K562 (cell line): ENCODE measurements at regions not wholly inside any gene's neighbourhood (a gene's known extent, or its start where the extent isn't known, plus 50 kb on each side); places are given as distances from the start of the nearest gene placed in this dataset.

Experiments
- ATAC-seq: fragments of 200-7000 bp; cut with Tn5 transposase; 3 replicates; pipeline ENCODE4 v1.9.1; 2020; ENCODE audit warnings: moderate library complexity
- BruUV-seq: library from RNA; stranded (reverse); fragments of 400-500 nt; replicated peaks from 2 replicates; lab custom pipeline; 2021; lab: Mats Ljungman, UMichigan
- CTCF ChIA-PET: fragments of 300-600 bp; formaldehyde crosslinking; extraction: SDS; loops from one replicate; lab custom pipeline; 2021; ENCODE audit warnings: low intra/inter-chr PET ratio; lab: Yijun Ruan, JAX
- POLR2A ChIA-PET: fragments of 300-600, 350-650 bp; sonication (Branson Sonifier 250); formaldehyde crosslinking; extraction: SDS; loops from one replicate; lab custom pipeline; 2021; ENCODE audit warnings: antibody characterized with exemption, inconsistent platforms; lab: Yijun Ruan, JAX
- DNase-seq, 4 experiments: peaks; one replicate each; pipeline versions ENCODE4 v3.0.0 to v3.0.0-alpha.2; 2011 to 2018; ENCODE audit warnings: low spot score in 3 of 4, mixed read lengths in 3 of 4; ENCODE audit errors: extremely low read depth in 1 of 4
- FAIRE-seq: peaks from 2 replicates; lab custom pipeline; 2011; peaks lifted over from hg19 to GRCh38; lab: Jason Lieb, UNC
- H2AFZ ChIP-seq: 2 replicates; pipeline ENCODE4 v1.6.0; 2011; ENCODE audit warnings: low read depth, low read length, control low read depth, inconsistent platforms
- H3K27ac ChIP-seq: fragments of 200-600 bp; 3 replicates; pipeline ENCODE4 v1.8.0; 2011; ENCODE audit warnings: low read depth, mild to moderate bottlenecking, control low read depth, inconsistent platforms, low read length, moderate library complexity, mixed read lengths; ENCODE audit errors: extremely low read depth
- H3K27me3 ChIP-seq, 2 experiments: fragments of 300-600 bp in 1 of 2; 2 replicates in 1 of 2; 3 replicates in 1 of 2; pipeline versions ENCODE4 v1.6.0 to v1.8.0; 2011; ENCODE audit warnings: inconsistent platforms in 2 of 2, low read length in 2 of 2, mild to moderate bottlenecking in 1 of 2, mixed read lengths in 1 of 2, moderate library complexity in 1 of 2; ENCODE audit not compliant: control insufficient read depth in 2 of 2, insufficient read depth in 2 of 2
- H3K36me3 ChIP-seq: fragments of 300-600 bp; 3 replicates; pipeline ENCODE4 v1.8.0; 2011; ENCODE audit warnings: mild to moderate bottlenecking, low read length, inconsistent platforms; ENCODE audit not compliant: control insufficient read depth, insufficient read depth
- H3K4me1 ChIP-seq, 2 experiments: fragments of 200-600 bp in 1 of 2; replicated peaks in 1 of 2; 2 replicates in 1 of 2; 3 replicates in 1 of 2; pipeline versions ENCODE4 v1.5.1 to v1.8.0; 2011; ENCODE audit warnings: inconsistent platforms in 2 of 2, low read length in 2 of 2, mild to moderate bottlenecking in 1 of 2, mixed read lengths in 1 of 2, moderate library complexity in 1 of 2; ENCODE audit not compliant: control insufficient read depth in 2 of 2, insufficient read depth in 2 of 2
- H3K4me2 ChIP-seq: 2 replicates; pipeline ENCODE4 v1.6.1; 2011; ENCODE audit warnings: low read length, control low read depth, inconsistent platforms, mixed read lengths; ENCODE audit not compliant: insufficient read depth
- H3K4me3 ChIP-seq: fragments of 200-600 bp; sonication (generic), shearing (Covaris generic); 2 replicates; pipeline ENCODE4 v1.5.1; 2016; ENCODE audit warnings: control low read depth, inconsistent platforms
- H3K79me2 ChIP-seq: fragments of 200-600 bp; 3 replicates; pipeline ENCODE4 v1.8.0; 2011; ENCODE audit warnings: low read length, inconsistent platforms; ENCODE audit not compliant: control insufficient read depth, insufficient read depth
- H3K9ac ChIP-seq, 2 experiments: 2 replicates each; pipeline versions ENCODE4 v1.6.0 to v1.6.1; 2011; ENCODE audit warnings: low read depth in 2 of 2, low read length in 2 of 2, control low read depth in 1 of 2, inconsistent platforms in 1 of 2, mild to moderate bottlenecking in 1 of 2, mixed read lengths in 1 of 2; ENCODE audit not compliant: insufficient read depth in 1 of 2
- H3K9me1 ChIP-seq: one replicate; pipeline ENCODE4 v1.6.0; 2011; ENCODE audit warnings: inconsistent platforms, mild to moderate bottlenecking, low read length, moderate library complexity; ENCODE audit not compliant: control insufficient read depth, insufficient read depth
- H3K9me3 ChIP-seq: replicated peaks from 2 replicates; pipeline ENCODE4 v1.5.1; 2011; ENCODE audit warnings: low read depth, low read length, inconsistent platforms; ENCODE audit not compliant: control insufficient read depth, insufficient read depth
- H4K20me1 ChIP-seq: replicated peaks from 2 replicates; pipeline ENCODE4 v1.6.1; 2011; ENCODE audit warnings: low read length, inconsistent platforms, mixed read lengths; ENCODE audit not compliant: control insufficient read depth, insufficient read depth
- CBX5 ChIP-seq: IDR thresholded peaks from 2 replicates; pipeline ENCODE4 v1.6.1; 2014; ENCODE audit warnings: low read depth, borderline replicate concordance
- CHD1 ChIP-seq: fragments of 200-600 bp; sonication (generic); IDR thresholded peaks from one replicate; pipeline ENCODE4 v1.6.1; 2012; ENCODE audit warnings: mild to moderate bottlenecking, moderate library complexity, low read length, inconsistent platforms
- COPS2 ChIP-seq: fragments of 450-650 bp; conservative IDR thresholded peaks from 2 replicates; pipeline ENCODE4 v1.6.1; 2016; ENCODE audit warnings: mild to moderate bottlenecking, moderate library complexity
- E4F1 ChIP-seq: fragments of 250-450 bp; sonication (Bioruptor Pico); IDR thresholded peaks from 2 replicates; pipeline ENCODE4 v1.5.0; 2021; ENCODE audit warnings: mild to moderate bottlenecking, borderline replicate concordance
- FOXK2 ChIP-seq, 2 experiments: fragments of 450-650 bp; IDR thresholded peaks in 1 of 2; conservative IDR thresholded peaks in 1 of 2; 2 replicates each; pipeline ENCODE4 v1.6.1; 2016; ENCODE audit warnings: low read depth in 2 of 2, mild to moderate bottlenecking in 1 of 2
- HNRNPH1 ChIP-seq: fragments of 200-400 bp; formaldehyde crosslinking; optimal IDR thresholded peaks from 2 replicates; pipeline ENCODE3; 2017; ENCODE audit warnings: low read depth, mild to moderate bottlenecking, low read length, moderate library complexity
- JUND ChIP-seq, 2 experiments: IDR thresholded peaks; 2 replicates in 1 of 2; 3 replicates in 1 of 2; pipeline ENCODE4 v1.6.1; 2011; ENCODE audit warnings: borderline replicate concordance in 2 of 2, low read depth in 2 of 2, low read length in 2 of 2, improper control_type of control experiment in 1 of 2, missing biosample characterization in 1 of 2, missing genetic modification characterization in 1 of 2, missing genetic modification reagents in 1 of 2
- NCOA4 ChIP-seq: fragments of 450-650 bp; IDR thresholded peaks from 2 replicates; pipeline ENCODE4 v1.6.1; 2018; ENCODE audit warnings: mild to moderate bottlenecking; ENCODE audit not compliant: partially characterized antibody
- PCBP2 ChIP-seq: fragments of 200-400 bp; formaldehyde crosslinking; IDR thresholded peaks from 2 replicates; pipeline ENCODE4 v1.6.1; 2018; ENCODE audit warnings: low read length, low read depth, mild to moderate bottlenecking, moderate library complexity; ENCODE audit not compliant: poor library complexity, severe bottlenecking
- POLR2A ChIP-seq: fragments of 450-650 bp; conservative IDR thresholded peaks from 2 replicates; pipeline ENCODE4 v1.6.1; 2016
- POLR2AphosphoS2 ChIP-seq: IDR thresholded peaks from 2 replicates; pipeline ENCODE4 v1.6.1; 2012; ENCODE audit warnings: low read length, improper control_type of control experiment
- PYGO2 ChIP-seq: fragments of 450-650 bp; IDR thresholded peaks from 2 replicates; pipeline ENCODE4 v1.6.1; 2016; ENCODE audit warnings: mild to moderate bottlenecking, missing genetic modification characterization, moderate library complexity, missing compliant biosample characterization
- TRIM24 ChIP-seq, 2 experiments: fragments of 450-650 bp; IDR thresholded peaks; 2 replicates each; pipeline ENCODE4 v1.6.1; 2016
- USF1 ChIP-seq: sonication (generic); formaldehyde crosslinking; IDR thresholded peaks from 2 replicates; pipeline ENCODE4 v1.9.0; 2022; ENCODE audit warnings: mild to moderate bottlenecking, missing genetic modification reagents
- ZNF174 ChIP-seq: fragments of 250-450 bp; sonication (Bioruptor Pico); IDR thresholded peaks from 2 replicates; pipeline ENCODE4 v1.4.0; 2020; ENCODE audit warnings: mild to moderate bottlenecking
- ZNF311 ChIP-seq: fragments of 250-450 bp; sonication (Bioruptor Pico); IDR thresholded peaks from 2 replicates; pipeline ENCODE4 v1.4.0; 2020; ENCODE audit warnings: mild to moderate bottlenecking, moderate library complexity
- ZNF316 ChIP-seq: fragments of 450-650 bp; IDR thresholded peaks from 2 replicates; pipeline ENCODE4 v1.6.1; 2016
- ZNF384 ChIP-seq: IDR thresholded peaks from 2 replicates; pipeline ENCODE4 v1.6.1; 2012; ENCODE audit warnings: low read depth, low read length, improper control_type of control experiment
- ZNF584 ChIP-seq: fragments of 200-800 bp; sonication (Bioruptor generic); IDR thresholded peaks from 2 replicates; pipeline ENCODE4 v1.6.1; 2016; ENCODE audit warnings: low read depth, mild to moderate bottlenecking, missing genetic modification characterization, missing compliant biosample characterization
- WGBS: fragments of 100-300 bp; shearing (Covaris generic); methylation state at CpG from one replicate; pipeline ENCODE4 v1.1.6; 2016; ENCODE audit warnings: low coverage, mixed read lengths; ENCODE audit not compliant: insufficient coverage; ENCODE audit errors: missing lambda C conversion rate; 5-methylcytosine and 5-hydroxymethylcytosine counted together
- in situ Hi-C: fragments of 300-500 bp; cut with MboI; formaldehyde crosslinking; loops from 4 replicates; pipeline ENCODE4 v1.15.0; 2018; ENCODE audit warnings: inconsistent platforms, mixed read lengths
- intact Hi-C: fragments of 100-400 bp; cut with micrococcal nuclease; formaldehyde crosslinking; loops from 2 replicates; pipeline ENCODE4 v1.14.2; 2022

- no peak for TF ChIP-seq HNRNPH1
- TF ChIP-seq USF1 (CRISPR knock-in tag) = no peak
- TF ChIP-seq ZNF584 = 0 out of 2 replicates have a peak, but pooled peaks have one; percentile 49
- TF ChIP-seq ZNF384 = 0 out of 2 replicates have a peak, but pooled peaks have one; percentile 9
- TF ChIP-seq JUND (IDR thresholded peaks at IDR 0.05; ENCODE audit: borderline replicate concordance, low read depth, low read length) = peak; percentile 77
- peak; percentile 32; the same call in 1 of the 3 replicates for TF ChIP-seq JUND (tag; IDR thresholded peaks at IDR 0.05; ENCODE audit: borderline replicate concordance, low read depth, low read length)
- no peak for TF ChIP-seq POLR2AphosphoS2
- TF ChIP-seq, all 486 proteins: peak for 9
These were observed 195.8 kb upstream of the NEBL start (continued) for GRCh38 chr10:21092683-21093524.

GRCh38 chr10:21090609-21091082 lies 193.5 kb upstream of the NEBL start:
- in situ Hi-C loops = no loop called here
- no peaks in the 10 kb centered on the region for H3K27me3 ChIP-seq
- no peaks in the 10 kb centered on the region for H3K9me3 ChIP-seq
- peak overlapping the region; percentile 36; the same call in 2 of the 3 replicates for H3K27ac ChIP-seq
- intact Hi-C loops = no loop called here
- CTCF ChIA-PET = no interaction called here
- WGBS = 28% methylated on average over 6 of the region's 6 CpGs
- ATAC-seq (peak; percentile 82), FAIRE-seq (peak; percentile 58), DNase-seq (peak in 1 of 4 experiments; percentile 54)
- H3K4me1 ChIP-seq = peaks cover 3 to 27% of the 10 kb centered on the region in 2 experiments; a peak in 4 of 5 replicates
- no peak overlapping the region for H3K9ac ChIP-seq
- BruUV-seq = no TSS peak
- no peaks in the 10 kb centered on the region for H3K79me2 ChIP-seq
- POLR2A ChIA-PET = interaction anchor here (0.5 to 0.9 kb wide), 3 partner anchors 11 to 61 kb away, joined by 3 read pairs; no protein-coding TSS in a partner anchor
- peak overlapping the region; percentile 35; the same call in 1 of the 2 replicates for H3K4me2 ChIP-seq
- no peak overlapping the region for H3K4me3 ChIP-seq
- H2AFZ ChIP-seq = peak overlapping the region; percentile 37
- no peaks in the 10 kb centered on the region; the same call in 2 of the 3 replicates for H3K36me3 ChIP-seq
- no peaks in the 10 kb centered on the region for H3K9me1 ChIP-seq
- H4K20me1 ChIP-seq = no peaks in the 10 kb centered on the region
- TF ChIP-seq FOXK2 (conservative IDR thresholded peaks at IDR 0.05 in 1 of 2, IDR thresholded peaks at IDR 0.05 in 1 of 2; ENCODE audit: low read depth in 2 of 2) (no peak), CHD1 (no peak), E4F1 (CRISPR knock-in tag) (no peak), ZNF311 (CRISPR knock-in tag) (peak; percentile 90), COPS2 (no peak), NCOA4 (no peak), CBX5 (no peak), PYGO2 (peak; percentile 37; the same call in 1 of the 2 replicates), ZNF174 (CRISPR knock-in tag) (no peak), ZNF316 (no peak), TRIM24 (IDR thresholded peaks at IDR 0.05) (no peak), POLR2A (no peak), PCBP2 (no peak)
